ENCODE measurements at regions not wholly inside any gene's neighbourhood (a gene's known extent, or its start where the extent isn't known, plus 50 kb on each side); places are given as distances from the start of the nearest gene placed in this dataset.

DNA sequence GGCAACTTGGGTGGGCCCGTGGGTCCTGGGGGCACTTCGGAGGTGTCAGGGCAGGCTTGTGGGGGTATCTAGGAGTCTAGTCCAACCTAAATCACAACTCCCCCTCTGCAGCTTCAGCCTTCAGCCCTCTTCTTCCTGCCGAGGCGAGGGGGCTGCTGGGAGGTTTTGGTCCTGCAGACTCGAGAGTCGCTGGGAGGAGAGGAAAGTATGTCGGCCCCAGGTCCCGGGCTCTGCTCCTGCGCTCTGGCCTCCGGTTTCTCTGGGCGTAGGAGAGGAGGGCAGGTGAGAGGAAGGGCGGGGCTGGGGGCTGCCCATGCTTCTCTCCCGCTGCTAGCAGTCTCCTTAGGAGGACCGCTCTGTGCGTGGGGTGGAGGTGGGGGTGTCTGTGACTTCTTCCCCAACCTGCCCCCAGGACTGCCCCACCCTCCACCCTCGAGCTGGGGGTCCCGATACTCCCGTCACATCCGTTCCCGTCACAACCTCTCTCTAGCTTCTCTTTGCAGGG, 139.8 kb upstream of the COL5A1 start:
- no peak overlapping the region for H3K4me3 ChIP-seq (ENCODE audit: low read length)

DNA sequence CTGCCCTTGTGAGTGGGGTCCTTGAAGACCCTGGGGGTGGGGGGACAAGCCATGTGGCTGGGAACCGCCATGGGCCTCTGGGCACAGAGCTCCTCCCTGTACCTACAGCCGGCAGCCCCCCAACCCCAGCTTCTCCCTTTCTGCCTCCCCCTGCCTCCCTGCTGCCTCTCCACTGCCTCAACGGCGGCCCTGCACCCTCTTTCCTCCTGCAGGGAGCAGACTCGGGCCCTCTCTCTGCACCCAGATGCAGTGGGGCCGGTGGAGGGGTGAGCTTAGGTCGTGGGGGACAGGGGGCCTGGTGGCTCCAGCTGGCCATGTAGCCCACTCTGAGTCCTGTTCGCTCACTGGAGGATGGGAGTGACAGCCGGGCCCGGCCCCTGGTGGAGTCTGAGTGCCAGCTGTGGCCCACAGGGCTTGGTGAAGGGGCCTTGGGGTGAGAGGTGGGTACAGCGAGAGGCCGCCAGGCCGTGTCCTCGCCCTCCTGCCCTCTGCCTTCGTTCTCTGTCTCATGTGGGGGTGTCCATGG, 139.3 kb upstream of the COL5A1 start:
- no peaks in the 10 kb centered on the region for H3K36me3 ChIP-seq (ENCODE audit: insufficient read depth, low read length)
- TF ChIP-seq EZH2 (IDR thresholded peaks at IDR 0.05; ENCODE audit: borderline replicate concordance, insufficient read depth, low read length, poor library complexity, severe bottlenecking) (no peak), MXI1 (conservative IDR thresholded peaks at IDR 0.05; ENCODE audit: poor library complexity, severe bottlenecking) (no peak), POLR2AphosphoS5 (IDR thresholded peaks at IDR 0.05) (no peak)
- H3K27ac ChIP-seq (ENCODE audit: low read length): no peak overlapping the region
- H3K4me2 ChIP-seq (ENCODE audit: low read length): no peak overlapping the region
- H3F3A ChIP-seq (ENCODE audit: insufficient read depth, low read length, poor library complexity, severe bottlenecking): peaks cover 3% of the 10 kb centered on the region
- no peaks in the 10 kb centered on the region for H3K9me3 ChIP-seq (ENCODE audit: low read length)
- no peaks in the 10 kb centered on the region for H4K20me1 ChIP-seq (ENCODE audit: insufficient read depth)
- H3K4me3 ChIP-seq (ENCODE audit: low read length): no peak overlapping the region
- H3K79me2 ChIP-seq (replicated peaks; ENCODE audit: insufficient read depth, low read length): no peaks in the 10 kb centered on the region
- H3K9ac ChIP-seq (ENCODE audit: low read length): no peak overlapping the region
- no peaks in the 10 kb centered on the region for H3K27me3 ChIP-seq (ENCODE audit: insufficient read depth, low read depth, low read length)
- no peaks in the 10 kb centered on the region for H3K9me2 ChIP-seq (ENCODE audit: insufficient read depth, low read length)
- no peak overlapping the region for H2AFZ ChIP-seq (ENCODE audit: low read depth, low read length)

More for the DNA sequence above, 139.8 kb upstream of the COL5A1 start:
- peaks cover 3% of the 10 kb centered on the region for H3F3A ChIP-seq (ENCODE audit: insufficient read depth, low read length, poor library complexity, severe bottlenecking)
- no peak overlapping the region for H2AFZ ChIP-seq (ENCODE audit: low read depth, low read length)
- H4K20me1 ChIP-seq (ENCODE audit: insufficient read depth): no peaks in the 10 kb centered on the region
- H3K79me2 ChIP-seq (replicated peaks; ENCODE audit: insufficient read depth, low read length): no peaks in the 10 kb centered on the region
- no peak for TF ChIP-seq SMC3 (conservative IDR thresholded peaks at IDR 0.05; ENCODE audit: poor library complexity)
- TF ChIP-seq POLR2AphosphoS5 (IDR thresholded peaks at IDR 0.05): no peak
- TF ChIP-seq TAF1 (IDR thresholded peaks at IDR 0.05; ENCODE audit: low read depth): no peak
- no peak for TF ChIP-seq MXI1 (conservative IDR thresholded peaks at IDR 0.05; ENCODE audit: poor library complexity, severe bottlenecking)
- no peak for TF ChIP-seq EZH2 (IDR thresholded peaks at IDR 0.05; ENCODE audit: borderline replicate concordance, insufficient read depth, low read length, poor library complexity, severe bottlenecking)
- no peak for TF ChIP-seq EP300 (conservative IDR thresholded peaks at IDR 0.05; ENCODE audit: poor library complexity, severe bottlenecking)
- TF ChIP-seq, protein P1, sequence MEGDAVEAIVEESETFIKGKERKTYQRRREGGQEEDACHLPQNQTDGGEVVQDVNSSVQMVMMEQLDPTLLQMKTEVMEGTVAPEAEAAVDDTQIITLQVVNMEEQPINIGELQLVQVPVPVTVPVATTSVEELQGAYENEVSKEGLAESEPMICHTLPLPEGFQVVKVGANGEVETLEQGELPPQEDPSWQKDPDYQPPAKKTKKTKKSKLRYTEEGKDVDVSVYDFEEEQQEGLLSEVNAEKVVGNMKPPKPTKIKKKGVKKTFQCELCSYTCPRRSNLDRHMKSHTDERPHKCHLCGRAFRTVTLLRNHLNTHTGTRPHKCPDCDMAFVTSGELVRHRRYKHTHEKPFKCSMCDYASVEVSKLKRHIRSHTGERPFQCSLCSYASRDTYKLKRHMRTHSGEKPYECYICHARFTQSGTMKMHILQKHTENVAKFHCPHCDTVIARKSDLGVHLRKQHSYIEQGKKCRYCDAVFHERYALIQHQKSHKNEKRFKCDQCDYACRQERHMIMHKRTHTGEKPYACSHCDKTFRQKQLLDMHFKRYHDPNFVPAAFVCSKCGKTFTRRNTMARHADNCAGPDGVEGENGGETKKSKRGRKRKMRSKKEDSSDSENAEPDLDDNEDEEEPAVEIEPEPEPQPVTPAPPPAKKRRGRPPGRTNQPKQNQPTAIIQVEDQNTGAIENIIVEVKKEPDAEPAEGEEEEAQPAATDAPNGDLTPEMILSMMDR (IDR thresholded peaks at IDR 0.05; ENCODE audit: poor library complexity, severe bottlenecking): no peak
- TF ChIP-seq RAD21 (conservative IDR thresholded peaks at IDR 0.05): no peak
- TF ChIP-seq, protein P2, sequence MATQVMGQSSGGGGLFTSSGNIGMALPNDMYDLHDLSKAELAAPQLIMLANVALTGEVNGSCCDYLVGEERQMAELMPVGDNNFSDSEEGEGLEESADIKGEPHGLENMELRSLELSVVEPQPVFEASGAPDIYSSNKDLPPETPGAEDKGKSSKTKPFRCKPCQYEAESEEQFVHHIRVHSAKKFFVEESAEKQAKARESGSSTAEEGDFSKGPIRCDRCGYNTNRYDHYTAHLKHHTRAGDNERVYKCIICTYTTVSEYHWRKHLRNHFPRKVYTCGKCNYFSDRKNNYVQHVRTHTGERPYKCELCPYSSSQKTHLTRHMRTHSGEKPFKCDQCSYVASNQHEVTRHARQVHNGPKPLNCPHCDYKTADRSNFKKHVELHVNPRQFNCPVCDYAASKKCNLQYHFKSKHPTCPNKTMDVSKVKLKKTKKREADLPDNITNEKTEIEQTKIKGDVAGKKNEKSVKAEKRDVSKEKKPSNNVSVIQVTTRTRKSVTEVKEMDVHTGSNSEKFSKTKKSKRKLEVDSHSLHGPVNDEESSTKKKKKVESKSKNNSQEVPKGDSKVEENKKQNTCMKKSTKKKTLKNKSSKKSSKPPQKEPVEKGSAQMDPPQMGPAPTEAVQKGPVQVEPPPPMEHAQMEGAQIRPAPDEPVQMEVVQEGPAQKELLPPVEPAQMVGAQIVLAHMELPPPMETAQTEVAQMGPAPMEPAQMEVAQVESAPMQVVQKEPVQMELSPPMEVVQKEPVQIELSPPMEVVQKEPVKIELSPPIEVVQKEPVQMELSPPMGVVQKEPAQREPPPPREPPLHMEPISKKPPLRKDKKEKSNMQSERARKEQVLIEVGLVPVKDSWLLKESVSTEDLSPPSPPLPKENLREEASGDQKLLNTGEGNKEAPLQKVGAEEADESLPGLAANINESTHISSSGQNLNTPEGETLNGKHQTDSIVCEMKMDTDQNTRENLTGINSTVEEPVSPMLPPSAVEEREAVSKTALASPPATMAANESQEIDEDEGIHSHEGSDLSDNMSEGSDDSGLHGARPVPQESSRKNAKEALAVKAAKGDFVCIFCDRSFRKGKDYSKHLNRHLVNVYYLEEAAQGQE (IDR thresholded peaks at IDR 0.05; ENCODE audit: borderline replicate concordance): no peak
- no peaks in the 10 kb centered on the region for H3K27me3 ChIP-seq (ENCODE audit: insufficient read depth, low read depth, low read length)
- H3K9me3 ChIP-seq (ENCODE audit: low read length): no peaks in the 10 kb centered on the region
- no peaks in the 10 kb centered on the region for H3K9me2 ChIP-seq (ENCODE audit: insufficient read depth, low read length)
- H3K9ac ChIP-seq (ENCODE audit: low read length): no peak overlapping the region
- H3K36me3 ChIP-seq (ENCODE audit: insufficient read depth, low read length): no peaks in the 10 kb centered on the region
- H3K4me2 ChIP-seq (ENCODE audit: low read length): no peak overlapping the region
- H3K27ac ChIP-seq (ENCODE audit: low read length): no peak overlapping the region
